Astrocyte of the cerebellum (primary cell): ENCODE measurements at regions not wholly inside any gene's neighbourhood (a gene's known extent, or its start where the extent isn't known, plus 50 kb on each side); places are given as distances from the start of the nearest gene placed in this dataset.

Experiments used
- DNase-seq: peaks from one replicate; pipeline ENCODE4 v3.0.0-alpha.2; 2011; ENCODE audit warnings: low read depth
- H3K4me3 ChIP-seq: 2 replicates; pipeline ENCODE4 v1.5.1; 2011; ENCODE audit warnings: mild to moderate bottlenecking, low read depth, low read length, moderate library complexity
- in situ Hi-C: cut with HindIII; loops from 2 replicates; pipeline ENCODE4 v1.10.0; 2017; ENCODE audit warnings: low sequenced_read_pairs
- TF ChIP-seq, protein P1 (sequence below): IDR thresholded peaks from 2 replicates; pipeline ENCODE4 v1.5.1; 2012; ENCODE audit warnings: low read length, low read depth, moderate library complexity, mild to moderate bottlenecking; ENCODE audit errors: missing control alignments

GRCh38 chr3:1828519-1828918 is 270.1 kb upstream of the CNTN4 start:
- TF ChIP-seq, protein P1, sequence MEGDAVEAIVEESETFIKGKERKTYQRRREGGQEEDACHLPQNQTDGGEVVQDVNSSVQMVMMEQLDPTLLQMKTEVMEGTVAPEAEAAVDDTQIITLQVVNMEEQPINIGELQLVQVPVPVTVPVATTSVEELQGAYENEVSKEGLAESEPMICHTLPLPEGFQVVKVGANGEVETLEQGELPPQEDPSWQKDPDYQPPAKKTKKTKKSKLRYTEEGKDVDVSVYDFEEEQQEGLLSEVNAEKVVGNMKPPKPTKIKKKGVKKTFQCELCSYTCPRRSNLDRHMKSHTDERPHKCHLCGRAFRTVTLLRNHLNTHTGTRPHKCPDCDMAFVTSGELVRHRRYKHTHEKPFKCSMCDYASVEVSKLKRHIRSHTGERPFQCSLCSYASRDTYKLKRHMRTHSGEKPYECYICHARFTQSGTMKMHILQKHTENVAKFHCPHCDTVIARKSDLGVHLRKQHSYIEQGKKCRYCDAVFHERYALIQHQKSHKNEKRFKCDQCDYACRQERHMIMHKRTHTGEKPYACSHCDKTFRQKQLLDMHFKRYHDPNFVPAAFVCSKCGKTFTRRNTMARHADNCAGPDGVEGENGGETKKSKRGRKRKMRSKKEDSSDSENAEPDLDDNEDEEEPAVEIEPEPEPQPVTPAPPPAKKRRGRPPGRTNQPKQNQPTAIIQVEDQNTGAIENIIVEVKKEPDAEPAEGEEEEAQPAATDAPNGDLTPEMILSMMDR = no peak
- DNase-seq = no peak
- in situ Hi-C loops = no loop called here
- no peak overlapping the region for H3K4me3 ChIP-seq

DNA sequence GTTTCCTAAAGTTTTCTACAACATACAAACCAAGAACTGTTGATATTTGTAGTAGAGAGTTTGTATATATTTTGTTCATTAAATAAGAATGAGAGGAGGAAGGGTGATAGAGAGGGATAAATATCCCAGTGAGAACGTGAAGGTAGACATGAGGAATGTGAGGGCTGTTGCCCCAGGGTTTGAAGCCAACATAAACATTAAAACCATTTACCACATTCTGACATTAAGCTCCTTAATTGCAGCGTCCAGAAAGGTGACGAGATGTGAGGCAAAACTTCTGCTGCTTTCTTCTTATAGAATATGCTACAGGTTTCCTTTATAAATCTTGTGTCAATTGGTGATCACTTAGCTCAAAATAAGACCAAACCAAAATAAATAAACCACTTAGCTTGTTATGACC is 267.8 kb upstream of the CNTN4 start:
- in situ Hi-C loops = no loop called here
- TF ChIP-seq, protein P1 = no peak

DNA sequence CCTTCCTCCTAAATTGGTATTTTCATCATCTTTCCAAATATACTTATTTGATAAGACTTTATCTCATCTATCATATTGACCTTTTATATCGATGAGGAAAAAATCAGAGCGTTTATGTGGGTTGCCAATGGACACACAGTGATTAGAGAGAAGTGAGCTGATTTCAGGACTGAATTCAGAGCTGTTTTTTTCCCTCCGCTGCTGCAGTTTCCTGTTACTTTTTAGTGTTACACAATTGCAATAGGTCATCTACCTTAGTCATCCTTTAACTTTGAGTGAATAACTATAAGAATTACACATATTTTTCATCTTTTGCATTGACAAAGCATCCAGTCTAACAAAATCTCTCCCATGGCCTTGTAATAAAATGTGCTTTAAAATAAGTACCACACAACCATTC is 266.3 kb upstream of the CNTN4 start:
- DNase-seq = no peak
- TF ChIP-seq, protein P1 = no peak
- in situ Hi-C loops = no loop called here
- no peak overlapping the region for H3K4me3 ChIP-seq

More for the DNA sequence above, 267.8 kb upstream of the CNTN4 start:
- no peak overlapping the region for H3K4me3 ChIP-seq
- no peak for DNase-seq

GRCh38 chr3:1843111-1843510 is 255.6 kb upstream of the CNTN4 start:
- H3K4me3 ChIP-seq = no peak overlapping the region
- TF ChIP-seq, protein P1 = no peak
- in situ Hi-C loops = no loop called here
- no peak for DNase-seq

- in situ Hi-C loops = no loop called here
- TF ChIP-seq, protein P1 = no peak
- H3K4me3 ChIP-seq = no peak overlapping the region
- no peak for DNase-seq
Observed at GRCh38 chr3:1847571-1847970, 251.1 kb upstream of the CNTN4 start.

DNA sequence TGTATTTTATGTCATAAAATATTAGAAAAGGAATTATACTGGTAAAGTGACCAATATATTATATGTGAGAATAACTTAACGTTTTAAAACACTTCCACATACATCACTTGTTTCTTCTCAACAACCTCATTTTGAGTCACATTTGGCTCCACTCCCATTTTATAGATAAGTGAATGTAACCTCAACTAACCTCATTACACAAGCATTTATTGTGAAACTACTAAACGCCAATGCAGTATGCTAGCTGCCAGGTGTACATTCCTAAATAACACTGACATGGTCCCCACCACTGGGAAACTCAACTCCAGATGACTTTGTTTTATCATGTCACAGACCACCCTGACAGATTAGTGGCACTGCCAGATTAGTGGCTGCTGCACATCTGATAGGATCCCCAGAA is 249.7 kb upstream of the CNTN4 start:
- H3K4me3 ChIP-seq = no peak overlapping the region
- no peak for DNase-seq
- TF ChIP-seq, protein P1 = no peak
- in situ Hi-C loops = no loop called here

DNA sequence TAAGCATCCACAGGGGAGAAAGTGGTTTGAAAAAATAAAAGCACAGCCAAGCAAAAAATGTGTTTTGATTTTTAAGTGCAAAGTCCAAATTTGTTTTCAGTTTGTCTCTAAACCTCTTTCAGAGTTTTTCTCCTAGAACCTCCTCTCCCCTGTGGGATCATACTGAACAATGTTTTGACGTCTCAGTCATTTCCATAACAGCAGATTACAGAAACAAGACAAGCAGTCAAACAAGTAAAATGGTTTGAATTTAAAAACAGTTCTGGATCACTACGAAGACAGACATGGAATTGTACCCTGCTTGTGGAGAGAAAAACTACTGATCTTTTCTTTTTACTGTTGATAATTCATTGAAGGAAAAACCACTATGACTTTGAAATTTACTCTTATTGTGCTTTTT is 245.7 kb upstream of the CNTN4 start:
- no peak overlapping the region for H3K4me3 ChIP-seq
- TF ChIP-seq, protein P1 = no peak
- in situ Hi-C loops = no loop called here
- no peak for DNase-seq
